ENCODE measurements at regions not wholly inside any gene's neighbourhood (a gene's known extent, or its start where the extent isn't known, plus 50 kb on each side); places are given as distances from the start of the nearest gene placed in this dataset.
"Not testable (repeated sequence)": the region's sequence is repeated elsewhere in the genome, so short reads cannot be mapped to it uniquely, and the experiment has no call there.

- no peak for DNase-seq (ENCODE audit: low spot score)
These were observed 967.1 kb upstream of the ROBO1 start for GRCh38 chr3:80734920-80735319.

GRCh38 chr3:80734483-80734882, 966.7 kb upstream of the ROBO1 start:
- DNase-seq (ENCODE audit: low spot score) = no peak

GRCh38 chr3:80733522-80734176, 965.9 kb upstream of the ROBO1 start:
- no peak for DNase-seq (ENCODE audit: low spot score)

- DNase-seq (ENCODE audit: low spot score) = not testable (repeated sequence)
These were observed 959.8 kb upstream of the ROBO1 start for GRCh38 chr3:80727561-80727960.

- DNase-seq (ENCODE audit: low spot score) = not testable (repeated sequence)
These were observed 942.0 kb upstream of the ROBO1 start for GRCh38 chr3:80709597-80710322.

- DNase-seq (ENCODE audit: low spot score) = no peak
These were observed 937.5 kb upstream of the ROBO1 start for GRCh38 chr3:80705290-80705689.

- DNase-seq (ENCODE audit: low spot score) = no peak
These were observed 933.6 kb upstream of the ROBO1 start for GRCh38 chr3:80701349-80701748.

- no peak for DNase-seq (ENCODE audit: low spot score)
These were observed 929.5 kb upstream of the ROBO1 start for GRCh38 chr3:80697291-80697690.

- DNase-seq (ENCODE audit: low spot score) = peak; percentile 4
These were observed 928.5 kb upstream of the ROBO1 start for GRCh38 chr3:80696280-80696679.

GRCh38 chr3:80688814-80689213, 921.0 kb upstream of the ROBO1 start:
- peak; percentile 9 for DNase-seq (ENCODE audit: low spot score)

- no peak for DNase-seq (ENCODE audit: low spot score)
These were observed 915.2 kb upstream of the ROBO1 start for GRCh38 chr3:80682951-80683350.

GRCh38 chr3:80682235-80682634, 914.4 kb upstream of the ROBO1 start:
- no peak for DNase-seq (ENCODE audit: low spot score)

- peak; percentile 3 for DNase-seq (ENCODE audit: low spot score)
These were observed 910.0 kb upstream of the ROBO1 start for GRCh38 chr3:80677796-80678195.

- no peak for DNase-seq (ENCODE audit: low spot score)
These were observed 909.1 kb upstream of the ROBO1 start for GRCh38 chr3:80676866-80677265.

- no peak for DNase-seq (ENCODE audit: low spot score)
These were observed 908.5 kb upstream of the ROBO1 start for GRCh38 chr3:80676261-80676660.

GRCh38 chr3:80675790-80676189, 908.0 kb upstream of the ROBO1 start:
- DNase-seq (ENCODE audit: low spot score) = no peak

GRCh38 chr3:80668600-80669294, 900.9 kb upstream of the ROBO1 start:
- no peak for DNase-seq (ENCODE audit: low spot score)

GRCh38 chr3:80668100-80668499, 900.3 kb upstream of the ROBO1 start:
- no peak for DNase-seq (ENCODE audit: low spot score)

- no peak for DNase-seq (ENCODE audit: low spot score)
These were observed 895.6 kb upstream of the ROBO1 start for GRCh38 chr3:80663426-80663825.

- no peak for DNase-seq (ENCODE audit: low spot score)
These were observed 887.4 kb upstream of the ROBO1 start for GRCh38 chr3:80655216-80655615.

GRCh38 chr3:80649170-80649569, 881.4 kb upstream of the ROBO1 start:
- no peak for DNase-seq (ENCODE audit: low spot score)

- DNase-seq (ENCODE audit: low spot score) = no peak
These were observed 875.6 kb upstream of the ROBO1 start for GRCh38 chr3:80643421-80643820.

All from SW480 (cell line).